HEK293 (cell line): ENCODE measurements at regions not wholly inside any gene's neighbourhood (a gene's known extent, or its start where the extent isn't known, plus 50 kb on each side); places are given as distances from the start of the nearest gene placed in this dataset.

Experiments
- CTCF ChIA-PET: fragments of 350-600 bp; formaldehyde crosslinking; extraction: SDS; loops from one replicate; lab custom pipeline; 2021; ENCODE audit warnings: antibody characterized with exemption; lab: Yijun Ruan, JAX
- POLR2A ChIA-PET: fragments of 300-600 bp; formaldehyde crosslinking; extraction: SDS; loops from one replicate; lab custom pipeline; 2020; ENCODE audit warnings: antibody characterized with exemption, inconsistent platforms; lab: Yijun Ruan, JAX
- H3K27ac ChIP-seq: fragments of 200-500 bp; sonication (Bioruptor generic); 2 replicates; pipeline ENCODE4 v1.5.1; 2014; ENCODE audit warnings: low read depth, low read length, control low read depth, inconsistent platforms; ENCODE audit errors: extremely low read depth
- H3K36me3 ChIP-seq, 2 experiments: fragments of 200-500 bp in 1 of 2; sonication (Bioruptor generic) in 1 of 2; 1 replicate in 1 of 2; 2 replicates in 1 of 2; pipeline ENCODE4 v1.5.1; 2014 to 2017; ENCODE audit warnings: inconsistent platforms in 2 of 2, low read length in 2 of 2; ENCODE audit not compliant: control insufficient read depth in 2 of 2, insufficient read depth in 1 of 2
- H3K4me1 ChIP-seq: fragments of 200-500 bp; sonication (Bioruptor generic); 2 replicates; pipeline ENCODE4 v1.5.1; 2014; ENCODE audit warnings: mild to moderate bottlenecking, low read length, inconsistent platforms; ENCODE audit not compliant: control insufficient read depth, insufficient read depth
- H3K4me3 ChIP-seq: 2 replicates; pipeline ENCODE4 v1.5.1; 2011; ENCODE audit warnings: low read depth, mild to moderate bottlenecking, control low read depth, low read length, moderate library complexity
- H3K9me3 ChIP-seq: fragments of 200-500 bp; sonication (Bioruptor generic); 2 replicates; pipeline ENCODE4 v1.5.1; 2014; ENCODE audit warnings: low read depth, low read length, inconsistent platforms; ENCODE audit not compliant: control insufficient read depth, insufficient read depth
- GLI4 ChIP-seq: fragments of 450-650 bp; formaldehyde crosslinking; IDR thresholded peaks from 2 replicates; pipeline ENCODE4 v1.5.1; 2016; ENCODE audit warnings: missing biosample characterization, missing genetic modification characterization
- HOXC10 ChIP-seq: sonication (generic); formaldehyde crosslinking; IDR thresholded peaks from 2 replicates; pipeline ENCODE4 v1.8.1; 2023; ENCODE audit warnings: mild to moderate bottlenecking, missing genetic modification reagents
- KLF1 ChIP-seq: fragments of 450-650 bp; formaldehyde crosslinking; IDR thresholded peaks from 2 replicates; pipeline ENCODE4 v1.5.1; 2016; ENCODE audit warnings: missing biosample characterization, missing genetic modification characterization
- SETDB1 ChIP-seq: IDR thresholded peaks from one replicate; pipeline ENCODE4 v1.6.1; 2017; ENCODE audit warnings: mild to moderate bottlenecking, low read length, moderate library complexity, mixed read lengths; ENCODE audit not compliant: insufficient read length
- ZNF114 ChIP-seq: fragments of 450-650 bp; formaldehyde crosslinking; IDR thresholded peaks from 2 replicates; pipeline ENCODE4 v1.5.0; 2017; ENCODE audit warnings: missing biosample characterization, missing genetic modification characterization
- ZNF169 ChIP-seq: fragments of 450-650 bp; formaldehyde crosslinking; IDR thresholded peaks from 2 replicates; pipeline ENCODE4 v1.5.1; 2016; ENCODE audit warnings: missing biosample characterization, missing genetic modification characterization
- ZNF202 ChIP-seq: fragments of 450-650 bp; formaldehyde crosslinking; IDR thresholded peaks from 2 replicates; pipeline ENCODE4 v1.5.1; 2016; ENCODE audit warnings: missing biosample characterization, missing genetic modification characterization, borderline replicate concordance
- ZNF248 ChIP-seq: fragments of 450-650 bp; formaldehyde crosslinking; IDR thresholded peaks from 2 replicates; pipeline ENCODE4 v1.5.1; 2017; ENCODE audit warnings: missing biosample characterization, missing genetic modification characterization
- ZNF274 ChIP-seq, 2 experiments: fragments of 200-500 bp in 1 of 2; fragments of 450-650 bp in 1 of 2; sonication (Bioruptor generic) in 1 of 2; formaldehyde crosslinking in 1 of 2; IDR thresholded peaks; 2 replicates each; pipeline versions ENCODE4 v1.5.1 to v1.6.1; 2014 to 2016; ENCODE audit warnings: borderline replicate concordance in 1 of 2, inconsistent platforms in 1 of 2, low read length in 1 of 2, missing biosample characterization in 1 of 2, missing genetic modification characterization in 1 of 2
- ZNF426 ChIP-seq: fragments of 450-650 bp; formaldehyde crosslinking; IDR thresholded peaks from 2 replicates; pipeline ENCODE4 v1.5.1; 2017; ENCODE audit warnings: missing biosample characterization, missing genetic modification characterization, mild to moderate bottlenecking, inconsistent platforms, moderate library complexity
- ZNF473 ChIP-seq: fragments of 450-650 bp; formaldehyde crosslinking; IDR thresholded peaks from 2 replicates; pipeline ENCODE4 v1.5.1; 2017; ENCODE audit warnings: missing biosample characterization, missing genetic modification characterization
- ZNF701 ChIP-seq: fragments of 450-650 bp; formaldehyde crosslinking; IDR thresholded peaks from 2 replicates; pipeline ENCODE4 v1.5.1; 2016; ENCODE audit warnings: missing biosample characterization, missing genetic modification characterization
- TF ChIP-seq, protein P1 (sequence below): fragments of 450-650 bp; formaldehyde crosslinking; IDR thresholded peaks from 2 replicates; pipeline ENCODE4 v1.5.1; 2016; ENCODE audit warnings: missing biosample characterization, missing genetic modification characterization
- TF ChIP-seq, protein P2 (sequence below): fragments of 450-650 bp; formaldehyde crosslinking; IDR thresholded peaks from 2 replicates; pipeline ENCODE4 v1.5.1; 2017; ENCODE audit warnings: missing biosample characterization, missing genetic modification characterization

DNA sequence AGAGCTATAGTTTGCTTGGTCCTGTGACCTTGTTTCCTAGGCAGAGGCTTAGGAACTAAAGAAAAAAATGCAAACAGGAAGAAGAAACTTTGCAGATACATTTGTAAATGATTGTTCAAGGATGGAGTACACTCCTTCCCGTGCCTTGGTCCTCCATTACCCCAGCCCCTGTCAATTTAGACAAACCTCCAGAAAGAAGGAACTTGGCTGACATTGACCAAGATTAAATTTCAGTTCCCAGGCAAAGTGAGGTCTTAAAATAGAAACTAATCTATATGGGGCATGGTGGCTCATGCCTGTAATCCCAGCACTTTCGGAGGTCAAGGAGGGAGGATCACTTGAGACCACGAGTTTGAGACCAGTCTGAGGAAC lies 179.9 kb upstream of the FN1 start:
- POLR2A ChIA-PET: no interaction called here
- H3K4me1 ChIP-seq: peaks cover 13% of the 10 kb centered on the region
- CTCF ChIA-PET: no interaction called here
- TF ChIP-seq ZNF426 (tag by site-specific recombination): no peak
- TF ChIP-seq, protein P1, sequence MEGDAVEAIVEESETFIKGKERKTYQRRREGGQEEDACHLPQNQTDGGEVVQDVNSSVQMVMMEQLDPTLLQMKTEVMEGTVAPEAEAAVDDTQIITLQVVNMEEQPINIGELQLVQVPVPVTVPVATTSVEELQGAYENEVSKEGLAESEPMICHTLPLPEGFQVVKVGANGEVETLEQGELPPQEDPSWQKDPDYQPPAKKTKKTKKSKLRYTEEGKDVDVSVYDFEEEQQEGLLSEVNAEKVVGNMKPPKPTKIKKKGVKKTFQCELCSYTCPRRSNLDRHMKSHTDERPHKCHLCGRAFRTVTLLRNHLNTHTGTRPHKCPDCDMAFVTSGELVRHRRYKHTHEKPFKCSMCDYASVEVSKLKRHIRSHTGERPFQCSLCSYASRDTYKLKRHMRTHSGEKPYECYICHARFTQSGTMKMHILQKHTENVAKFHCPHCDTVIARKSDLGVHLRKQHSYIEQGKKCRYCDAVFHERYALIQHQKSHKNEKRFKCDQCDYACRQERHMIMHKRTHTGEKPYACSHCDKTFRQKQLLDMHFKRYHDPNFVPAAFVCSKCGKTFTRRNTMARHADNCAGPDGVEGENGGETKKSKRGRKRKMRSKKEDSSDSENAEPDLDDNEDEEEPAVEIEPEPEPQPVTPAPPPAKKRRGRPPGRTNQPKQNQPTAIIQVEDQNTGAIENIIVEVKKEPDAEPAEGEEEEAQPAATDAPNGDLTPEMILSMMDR (tag by site-specific recombination): no peak
- no peak for TF ChIP-seq ZNF473 (tag by site-specific recombination)
- no peak for TF ChIP-seq ZNF248 (tag by site-specific recombination)
- TF ChIP-seq, all 188 proteins: peak for 0
- Histone ChIP-seq H3K36me3 (no peaks in the 10 kb centered on the region), H3K4me3 (no peak overlapping the region), H3K27ac (no peak overlapping the region), H3K9me3 (no peaks in the 10 kb centered on the region)

DNA sequence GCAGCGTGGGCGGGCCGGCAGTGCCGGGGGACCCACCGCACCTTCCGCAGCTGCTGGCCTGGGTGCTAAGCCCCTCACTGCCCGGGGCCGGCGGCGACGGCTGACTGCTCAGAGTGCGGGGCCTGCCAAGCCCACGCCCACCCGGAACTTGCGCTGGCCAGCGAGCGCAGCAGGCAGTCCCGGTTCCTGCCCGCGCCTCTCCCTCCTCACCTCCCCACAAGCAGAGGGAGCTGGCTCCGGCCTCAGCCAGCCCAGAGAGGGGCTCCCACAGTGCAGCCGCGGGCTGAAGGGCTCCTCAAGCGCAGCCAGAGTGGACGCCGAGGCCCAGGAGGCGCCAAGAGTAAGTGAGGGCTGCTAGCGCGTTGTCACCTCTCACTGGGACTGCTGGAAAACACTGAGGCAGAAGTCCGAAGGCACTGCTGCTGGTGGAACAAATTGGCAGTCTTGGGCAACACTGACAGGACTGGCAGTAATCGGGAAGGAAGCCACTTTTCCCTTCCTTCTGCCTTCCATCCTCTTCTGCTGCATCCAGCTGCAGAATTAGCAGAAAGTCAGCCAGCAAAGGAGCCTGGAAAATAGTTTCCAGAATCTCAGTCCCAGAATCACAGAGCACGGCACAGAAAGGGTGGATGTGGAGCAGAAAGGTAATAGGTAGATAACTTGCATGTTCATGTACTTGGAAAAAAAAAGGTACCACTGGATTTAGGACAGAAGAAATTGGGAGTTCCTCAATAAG lies 179.4 kb upstream of the FN1 start:
- POLR2A ChIA-PET: no interaction called here
- Histone ChIP-seq H3K27ac (no peak overlapping the region), H3K4me1 (peaks cover 13% of the 10 kb centered on the region), H3K4me3 (no peak overlapping the region), H3K9me3 (no peaks in the 10 kb centered on the region), H3K36me3 (no peaks in the 10 kb centered on the region)
- TF ChIP-seq HOXC10 (no peak), SETDB1 (peak; percentile 35)
- CTCF ChIA-PET: no interaction called here

DNA sequence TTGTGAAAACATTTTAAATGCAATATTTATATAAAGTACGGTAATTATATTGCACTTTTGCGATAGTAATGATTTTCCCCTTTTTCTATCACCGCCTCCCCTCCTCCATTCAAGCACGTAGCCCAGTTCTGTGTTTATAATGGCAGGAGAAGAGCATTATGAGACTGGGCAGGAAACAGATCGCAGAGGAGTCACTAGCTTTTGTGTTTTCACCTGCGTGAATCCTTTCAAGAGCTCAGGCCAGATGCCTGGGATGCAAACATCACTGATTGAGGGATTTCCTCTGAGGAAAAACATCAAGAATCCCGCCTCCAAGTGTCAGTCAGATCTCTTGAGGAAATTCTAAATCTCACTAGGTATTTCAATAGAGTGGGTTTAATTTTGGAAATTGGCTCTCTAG lies 178.4 kb upstream of the FN1 start:
- POLR2A ChIA-PET: no interaction called here
- H3K9me3 ChIP-seq: no peaks in the 10 kb centered on the region
- TF ChIP-seq ZNF169 (tag by site-specific recombination) (no peak), ZNF202 (no peak), KLF1 (no peak), ZNF114 (tag by site-specific recombination) (no peak), ZNF701 (tag by site-specific recombination) (no peak), GLI4 (no peak), ZNF274 (IDR thresholded peaks at IDR 0.05; ENCODE audit: low read length) (no peak), ZNF274 (tag by site-specific recombination; IDR thresholded peaks at IDR 0.05; ENCODE audit: borderline replicate concordance) (no peak)
- TF ChIP-seq, protein P1 (tag by site-specific recombination): no peak
- TF ChIP-seq, protein P2, sequence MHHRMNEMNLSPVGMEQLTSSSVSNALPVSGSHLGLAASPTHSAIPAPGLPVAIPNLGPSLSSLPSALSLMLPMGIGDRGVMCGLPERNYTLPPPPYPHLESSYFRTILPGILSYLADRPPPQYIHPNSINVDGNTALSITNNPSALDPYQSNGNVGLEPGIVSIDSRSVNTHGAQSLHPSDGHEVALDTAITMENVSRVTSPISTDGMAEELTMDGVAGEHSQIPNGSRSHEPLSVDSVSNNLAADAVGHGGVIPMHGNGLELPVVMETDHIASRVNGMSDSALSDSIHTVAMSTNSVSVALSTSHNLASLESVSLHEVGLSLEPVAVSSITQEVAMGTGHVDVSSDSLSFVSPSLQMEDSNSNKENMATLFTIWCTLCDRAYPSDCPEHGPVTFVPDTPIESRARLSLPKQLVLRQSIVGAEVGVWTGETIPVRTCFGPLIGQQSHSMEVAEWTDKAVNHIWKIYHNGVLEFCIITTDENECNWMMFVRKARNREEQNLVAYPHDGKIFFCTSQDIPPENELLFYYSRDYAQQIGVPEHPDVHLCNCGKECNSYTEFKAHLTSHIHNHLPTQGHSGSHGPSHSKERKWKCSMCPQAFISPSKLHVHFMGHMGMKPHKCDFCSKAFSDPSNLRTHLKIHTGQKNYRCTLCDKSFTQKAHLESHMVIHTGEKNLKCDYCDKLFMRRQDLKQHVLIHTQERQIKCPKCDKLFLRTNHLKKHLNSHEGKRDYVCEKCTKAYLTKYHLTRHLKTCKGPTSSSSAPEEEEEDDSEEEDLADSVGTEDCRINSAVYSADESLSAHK (tag by site-specific recombination): no peak
- H3K4me3 ChIP-seq: no peak overlapping the region
- CTCF ChIA-PET: no interaction called here
- peaks cover 6% of the 10 kb centered on the region for H3K4me1 ChIP-seq
- H3K27ac ChIP-seq: no peak overlapping the region
- H3K36me3 ChIP-seq: no peaks in the 10 kb centered on the region
